Gastrocnemius medialis (tissue), 4 donors: ENCODE measurements at regions not wholly inside any gene's neighbourhood (a gene's known extent, or its start where the extent isn't known, plus 50 kb on each side); places are given as distances from the start of the nearest gene placed in this dataset.

ENCODE experiments used
- ATAC-seq, 2 donors: fragments of 150-250 bp; one replicate each; pipeline ENCODE4 v1.9.1; 2016
- DNase-seq, 2 donors: peaks; one replicate each; pipeline ENCODE4 v3.0.0-alpha.2; 2019
- H3K27ac ChIP-seq, 4 donors: fragments of 200-600 bp; sonication (generic); 1 replicate in 1 of 4; 2 replicates in 3 of 4; pipeline ENCODE4 v1.5.1; 2016 to 2018; ENCODE audit warnings: mild to moderate bottlenecking in 2 of 4, moderate library complexity in 1 of 4
- H3K27me3 ChIP-seq, 3 donors: fragments of 200-600 bp; sonication (generic) in 2 of 3; 1 replicate in 1 of 3; 2 replicates in 2 of 3; pipeline versions ENCODE4 v1.5.1 to v1.6.0; 2016 to 2019; ENCODE audit warnings: mild to moderate bottlenecking in 1 of 3, moderate library complexity in 1 of 3
- H3K36me3 ChIP-seq, 2 donors: fragments of 200-600 bp; sonication (generic) in 1 of 2; one replicate each; pipeline ENCODE4 v1.5.1; 2017 to 2018
- H3K4me1 ChIP-seq, 2 donors: fragments of 200-600 bp; sonication (generic) in 1 of 2; one replicate each; pipeline ENCODE4 v1.5.1; 2016 to 2017; ENCODE audit warnings: mild to moderate bottlenecking in 2 of 2
- H3K4me3 ChIP-seq, 4 donors: fragments of 200-600 bp; sonication (generic) in 3 of 4; 1 replicate in 1 of 4; 2 replicates in 3 of 4; pipeline ENCODE4 v1.5.1; 2016 to 2019; ENCODE audit warnings: mild to moderate bottlenecking in 2 of 4
- H3K9me3 ChIP-seq, 3 donors: fragments of 200-600 bp; sonication (generic) in 2 of 3; 1 replicate in 1 of 3; 2 replicates in 2 of 3; pipeline ENCODE4 v1.5.1; 2016 to 2019
- CTCF ChIP-seq, 5 experiments: fragments of 450-650 bp in 3 of 5; fragments of 200-600 bp in 2 of 5; sonication (generic) in 2 of 5; IDR thresholded peaks in 4 of 5; conservative IDR thresholded peaks in 1 of 5; 1 replicate in 4 of 5; 2 replicates in 1 of 5; pipeline ENCODE4 v1.5.1; 2016 to 2019; ENCODE audit warnings: antibody characterized with exemption in 5 of 5, mild to moderate bottlenecking in 3 of 5, moderate library complexity in 3 of 5
- POLR2A ChIP-seq, 2 donors: fragments of 450-650 bp; IDR thresholded peaks; one replicate each; pipeline ENCODE4 v1.6.1; 2017; ENCODE audit warnings: antibody characterized with exemption in 2 of 2, mild to moderate bottlenecking in 2 of 2, moderate library complexity in 2 of 2
- in situ Hi-C, 4 donors: fragments of 200-750 bp; cut with MboI; loops; one replicate each; pipeline versions ENCODE4 v1.15.0 to v1.8.0; 2017; ENCODE audit warnings: low sequenced_read_pairs in 4 of 4
- intact Hi-C: fragments of 100-400 bp; cut with DNase I; formaldehyde crosslinking; loops from one replicate; pipeline ENCODE4 v1.15.1; 2023; ENCODE audit warnings: low total_unique reads

DNA sequence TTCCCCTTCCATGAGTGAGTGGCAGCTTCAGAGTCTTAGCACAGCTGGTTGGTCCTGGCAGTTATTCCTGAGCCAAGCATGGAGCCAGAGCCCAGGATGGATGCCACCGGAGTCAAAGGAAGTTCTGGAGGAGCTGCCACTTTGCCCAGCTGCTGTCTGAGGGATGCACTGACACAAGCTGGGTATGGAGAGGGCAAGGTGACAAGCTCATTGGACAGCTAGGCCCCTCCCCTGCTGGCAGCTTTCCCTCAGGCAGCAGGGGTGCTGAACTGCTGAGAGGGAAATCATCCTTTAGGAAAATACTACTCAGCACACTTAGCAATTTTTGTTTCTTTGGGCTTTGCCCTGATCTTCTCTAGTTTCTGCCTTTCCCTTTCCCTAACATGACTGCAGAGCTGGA, 99.3 kb upstream of the SESN3 start:
- H3K27me3 ChIP-seq: no peaks in the 10 kb centered on the region
- H3K27ac ChIP-seq: no peak overlapping the region
- H3K4me3 ChIP-seq: no peak overlapping the region
- TF ChIP-seq CTCF (IDR thresholded peaks at IDR 0.05 in 4 of 5, conservative IDR thresholded peaks at IDR 0.05 in 1 of 5) (no peak), POLR2A (IDR thresholded peaks at IDR 0.05) (no peak)
- no peaks in the 10 kb centered on the region for H3K9me3 ChIP-seq
- intact Hi-C loops (no loop called here), in situ Hi-C loops (no loop called here)
- no peak for ATAC-seq
- H3K36me3 ChIP-seq: no peaks in the 10 kb centered on the region
- no peaks in the 10 kb centered on the region for H3K4me1 ChIP-seq
- no peak for DNase-seq

GRCh38 chr11:95327273-95327948, 96.4 kb upstream of the SESN3 start:
- Histone ChIP-seq H3K27ac (no peak overlapping the region), H3K36me3 (no peaks in the 10 kb centered on the region), H3K4me3 (no peak overlapping the region), H3K27me3 (no peaks in the 10 kb centered on the region), H3K4me1 (no peaks in the 10 kb centered on the region), H3K9me3 (no peaks in the 10 kb centered on the region)
- in situ Hi-C loops: no loop called here
- DNase-seq (no peak), ATAC-seq (no peak)
- intact Hi-C loops: no loop called here
- no peak for TF ChIP-seq CTCF (IDR thresholded peaks at IDR 0.05 in 4 of 5, conservative IDR thresholded peaks at IDR 0.05 in 1 of 5)
- no peak for TF ChIP-seq POLR2A (IDR thresholded peaks at IDR 0.05)

DNA sequence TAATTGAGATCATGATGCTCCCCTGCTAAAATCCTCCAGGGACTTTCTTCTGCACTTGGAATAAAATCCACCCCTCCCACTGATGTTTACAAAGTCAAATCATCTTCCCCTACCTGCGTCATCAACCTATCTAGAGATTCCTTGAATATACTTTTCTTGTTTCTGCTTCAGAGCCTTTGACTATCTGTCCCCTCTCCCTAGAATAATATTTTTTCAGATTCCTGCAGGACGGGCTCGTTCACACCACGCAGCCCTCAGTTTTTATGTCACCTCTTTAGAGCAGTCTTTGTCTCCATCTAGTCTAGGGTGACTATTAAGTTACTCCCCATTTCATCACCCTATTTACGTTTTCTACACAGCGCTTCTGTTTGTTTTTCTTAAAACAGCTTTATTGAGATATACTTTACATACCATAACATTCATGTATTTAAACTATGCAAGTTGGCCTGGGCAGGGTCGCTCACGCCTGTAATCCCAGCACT, 94.8 kb upstream of the SESN3 start:
- Histone ChIP-seq H3K27ac (no peak overlapping the region), H3K36me3 (no peaks in the 10 kb centered on the region), H3K9me3 (no peaks in the 10 kb centered on the region), H3K4me3 (no peak overlapping the region), H3K27me3 (no peaks in the 10 kb centered on the region), H3K4me1 (no peaks in the 10 kb centered on the region)
- DNase-seq (no peak), ATAC-seq (no peak)
- intact Hi-C loops (no loop called here), in situ Hi-C loops (no loop called here)
- no peak for TF ChIP-seq CTCF (IDR thresholded peaks at IDR 0.05 in 4 of 5, conservative IDR thresholded peaks at IDR 0.05 in 1 of 5)
- TF ChIP-seq POLR2A (IDR thresholded peaks at IDR 0.05): no peak

- DNase-seq (no peak), ATAC-seq (no peak)
- no peaks in the 10 kb centered on the region for H3K9me3 ChIP-seq
- in situ Hi-C loops: no loop called here
- no peaks in the 10 kb centered on the region for H3K27me3 ChIP-seq
- intact Hi-C loops: no loop called here
- TF ChIP-seq CTCF (IDR thresholded peaks at IDR 0.05 in 4 of 5, conservative IDR thresholded peaks at IDR 0.05 in 1 of 5): no peak
- TF ChIP-seq POLR2A (IDR thresholded peaks at IDR 0.05): no peak
- no peak overlapping the region for H3K4me3 ChIP-seq
- no peaks in the 10 kb centered on the region for H3K4me1 ChIP-seq
- no peak overlapping the region for H3K27ac ChIP-seq
- no peaks in the 10 kb centered on the region for H3K36me3 ChIP-seq
Observed at GRCh38 chr11:95324826-95325225, 93.8 kb upstream of the SESN3 start.

GRCh38 chr11:95322539-95322938, 91.5 kb upstream of the SESN3 start:
- H3K27me3 ChIP-seq: no peaks in the 10 kb centered on the region
- no peak for ATAC-seq
- no peak overlapping the region for H3K27ac ChIP-seq
- DNase-seq: no peak
- H3K4me1 ChIP-seq: peaks cover 0 to 9% of the 10 kb centered on the region in 2 donors
- no peaks in the 10 kb centered on the region for H3K9me3 ChIP-seq
- TF ChIP-seq CTCF (IDR thresholded peaks at IDR 0.05 in 4 of 5, conservative IDR thresholded peaks at IDR 0.05 in 1 of 5) (no peak), POLR2A (IDR thresholded peaks at IDR 0.05) (no peak)
- no peaks in the 10 kb centered on the region for H3K36me3 ChIP-seq
- intact Hi-C loops (no loop called here), in situ Hi-C loops (no loop called here)
- H3K4me3 ChIP-seq: no peak overlapping the region
